ENCODE measurements at regions not wholly inside any gene's neighbourhood (a gene's known extent, or its start where the extent isn't known, plus 50 kb on each side); places are given as distances from the start of the nearest gene placed in this dataset.
"Not testable (repeated sequence)": the region's sequence is repeated elsewhere in the genome, so short reads cannot be mapped to it uniquely, and the experiment has no call there.

GRCh38 chr13:54415753-54416366, 1387.2 kb downstream of the OLFM4 start:
- no peak for DNase-seq

GRCh38 chr13:54422946-54423345, 1394.3 kb downstream of the OLFM4 start:
- DNase-seq, result not testable (repeated sequence)

GRCh38 chr13:54424344-54424743, 1395.7 kb downstream of the OLFM4 start:
- DNase-seq, result no peak

- no peak for DNase-seq
Observed at GRCh38 chr13:54433493-54434206, 1405.0 kb downstream of the OLFM4 start.

- DNase-seq, result not testable (repeated sequence)
Observed at GRCh38 chr13:54440853-54441400, 1412.3 kb downstream of the OLFM4 start.

GRCh38 chr13:54445453-54445852, 1416.8 kb downstream of the OLFM4 start:
- no peak for DNase-seq

- DNase-seq, result no peak
Observed at GRCh38 chr13:54445865-54446264, 1417.3 kb downstream of the OLFM4 start.

GRCh38 chr13:54449922-54450321, 1421.3 kb downstream of the OLFM4 start:
- DNase-seq, result no peak

GRCh38 chr13:54484166-54484565, 1455.6 kb downstream of the OLFM4 start:
- DNase-seq, result no peak

GRCh38 chr13:54486421-54487166, 1458.0 kb downstream of the OLFM4 start:
- no peak for DNase-seq

GRCh38 chr13:54489359-54489758, 1460.7 kb downstream of the OLFM4 start:
- no peak for DNase-seq

- no peak for DNase-seq
Observed at GRCh38 chr13:54492995-54493394, 1464.4 kb downstream of the OLFM4 start.

GRCh38 chr13:54511366-54511765, 1482.8 kb downstream of the OLFM4 start:
- DNase-seq, result no peak

- DNase-seq, result no peak
Observed at GRCh38 chr13:54513254-54513653, 1484.6 kb downstream of the OLFM4 start.

GRCh38 chr13:54536112-54536511, 1507.5 kb downstream of the OLFM4 start:
- DNase-seq, result no peak

GRCh38 chr13:54563286-54563685, 1534.7 kb downstream of the OLFM4 start:
- DNase-seq, result no peak

- DNase-seq, result not testable (repeated sequence)
Observed at GRCh38 chr13:54572037-54572436, 1543.4 kb downstream of the OLFM4 start.

GRCh38 chr13:54573186-54573585, 1544.6 kb downstream of the OLFM4 start:
- no peak for DNase-seq

- DNase-seq, result no peak
Observed at GRCh38 chr13:54574791-54575190, 1546.2 kb downstream of the OLFM4 start.

GRCh38 chr13:54591540-54591939, 1562.9 kb downstream of the OLFM4 start:
- no peak for DNase-seq

- DNase-seq, result no peak
Observed at GRCh38 chr13:54592201-54592600, 1563.6 kb downstream of the OLFM4 start.

GRCh38 chr13:54593504-54593903, 1564.9 kb downstream of the OLFM4 start:
- DNase-seq, result no peak

- no peak for DNase-seq
Observed at GRCh38 chr13:54597540-54598088, 1569.0 kb downstream of the OLFM4 start.
